ENCODE measurements at regions not wholly inside any gene's neighbourhood (a gene's known extent, or its start where the extent isn't known, plus 50 kb on each side); places are given as distances from the start of the nearest gene placed in this dataset.

- no peak for DNase-seq (ENCODE audit: low read depth)
- in situ Hi-C loops (cut with HindIII; ENCODE audit: low pct_unique_long_range_greater_than_20kb, low sequenced_read_pairs), result no loop called here
These were observed 545.1 kb upstream of the PKDCC start for GRCh38 chr2:41502752-41503151.

GRCh38 chr2:41504532-41504931, 543.3 kb upstream of the PKDCC start:
- DNase-seq (ENCODE audit: low read depth), result no peak
- in situ Hi-C loops (cut with HindIII; ENCODE audit: low pct_unique_long_range_greater_than_20kb, low sequenced_read_pairs), result no loop called here

- in situ Hi-C loops (cut with HindIII; ENCODE audit: low pct_unique_long_range_greater_than_20kb, low sequenced_read_pairs), result no loop called here
- DNase-seq (ENCODE audit: low read depth), result no peak
These were observed 537.7 kb upstream of the PKDCC start for GRCh38 chr2:41510108-41510507.

GRCh38 chr2:41521211-41521610, 526.6 kb upstream of the PKDCC start:
- in situ Hi-C loops (cut with HindIII; ENCODE audit: low pct_unique_long_range_greater_than_20kb, low sequenced_read_pairs), result no loop called here
- no peak for DNase-seq (ENCODE audit: low read depth)

GRCh38 chr2:41527525-41528323, 520.1 kb upstream of the PKDCC start:
- in situ Hi-C loops (cut with HindIII; ENCODE audit: low pct_unique_long_range_greater_than_20kb, low sequenced_read_pairs), result no loop called here
- DNase-seq (ENCODE audit: low read depth), result no peak

- in situ Hi-C loops (cut with HindIII; ENCODE audit: low pct_unique_long_range_greater_than_20kb, low sequenced_read_pairs), result no loop called here
- DNase-seq (ENCODE audit: low read depth), result no peak
These were observed 512.2 kb upstream of the PKDCC start for GRCh38 chr2:41535575-41535974.

GRCh38 chr2:41540272-41540998, 507.4 kb upstream of the PKDCC start:
- in situ Hi-C loops (cut with HindIII; ENCODE audit: low pct_unique_long_range_greater_than_20kb, low sequenced_read_pairs), result no loop called here
- no peak for DNase-seq (ENCODE audit: low read depth)

GRCh38 chr2:41543726-41544125, 504.1 kb upstream of the PKDCC start:
- in situ Hi-C loops (cut with HindIII; ENCODE audit: low pct_unique_long_range_greater_than_20kb, low sequenced_read_pairs), result no loop called here
- DNase-seq (ENCODE audit: low read depth), result no peak

GRCh38 chr2:41544709-41545108, 503.1 kb upstream of the PKDCC start:
- in situ Hi-C loops (cut with HindIII; ENCODE audit: low pct_unique_long_range_greater_than_20kb, low sequenced_read_pairs), result no loop called here
- no peak for DNase-seq (ENCODE audit: low read depth)

GRCh38 chr2:41546031-41546430, 501.8 kb upstream of the PKDCC start:
- no peak for DNase-seq (ENCODE audit: low read depth)
- in situ Hi-C loops (cut with HindIII; ENCODE audit: low pct_unique_long_range_greater_than_20kb, low sequenced_read_pairs), result no loop called here

GRCh38 chr2:41568648-41569047, 479.2 kb upstream of the PKDCC start:
- no peak for DNase-seq (ENCODE audit: low read depth)
- in situ Hi-C loops (cut with HindIII; ENCODE audit: low pct_unique_long_range_greater_than_20kb, low sequenced_read_pairs), result no loop called here

GRCh38 chr2:41572154-41572553, 475.7 kb upstream of the PKDCC start:
- in situ Hi-C loops (cut with HindIII; ENCODE audit: low pct_unique_long_range_greater_than_20kb, low sequenced_read_pairs), result no loop called here
- DNase-seq (ENCODE audit: low read depth), result no peak

- in situ Hi-C loops (cut with HindIII; ENCODE audit: low pct_unique_long_range_greater_than_20kb, low sequenced_read_pairs), result no loop called here
These were observed 471.4 kb upstream of the PKDCC start for GRCh38 chr2:41576423-41576822.

GRCh38 chr2:41579806-41580205, 468.0 kb upstream of the PKDCC start:
- no peak for DNase-seq (ENCODE audit: low read depth)
- in situ Hi-C loops (cut with HindIII; ENCODE audit: low pct_unique_long_range_greater_than_20kb, low sequenced_read_pairs), result no loop called here

More at GRCh38 chr2:41576423-41576822, 471.4 kb upstream of the PKDCC start:
- DNase-seq (ENCODE audit: low read depth), result no peak

- DNase-seq (ENCODE audit: low read depth), result no peak
- in situ Hi-C loops (cut with HindIII; ENCODE audit: low pct_unique_long_range_greater_than_20kb, low sequenced_read_pairs), result no loop called here
These were observed 467.0 kb upstream of the PKDCC start for GRCh38 chr2:41580806-41581205.

- in situ Hi-C loops (cut with HindIII; ENCODE audit: low pct_unique_long_range_greater_than_20kb, low sequenced_read_pairs), result no loop called here
- DNase-seq (ENCODE audit: low read depth), result no peak
These were observed 452.6 kb upstream of the PKDCC start for GRCh38 chr2:41595240-41595639.

- no peak for DNase-seq (ENCODE audit: low read depth)
- in situ Hi-C loops (cut with HindIII; ENCODE audit: low pct_unique_long_range_greater_than_20kb, low sequenced_read_pairs), result no loop called here
These were observed 450.1 kb upstream of the PKDCC start for GRCh38 chr2:41597680-41598079.

GRCh38 chr2:41598161-41598894, 449.5 kb upstream of the PKDCC start:
- no peak for DNase-seq (ENCODE audit: low read depth)
- in situ Hi-C loops (cut with HindIII; ENCODE audit: low pct_unique_long_range_greater_than_20kb, low sequenced_read_pairs), result no loop called here

GRCh38 chr2:41600460-41600859, 447.4 kb upstream of the PKDCC start:
- DNase-seq (ENCODE audit: low read depth), result no peak
- in situ Hi-C loops (cut with HindIII; ENCODE audit: low pct_unique_long_range_greater_than_20kb, low sequenced_read_pairs), result no loop called here
